Omental fat pad (tissue), 3 donors: ENCODE measurements at regions not wholly inside any gene's neighbourhood (a gene's known extent, or its start where the extent isn't known, plus 50 kb on each side); places are given as distances from the start of the nearest gene placed in this dataset.

Source experiments
- ATAC-seq: fragments of 150-250 bp; one replicate; pipeline ENCODE4 v1.9.1; 2016; ENCODE audit warnings: mild to moderate bottlenecking, moderate library complexity; ENCODE audit not compliant: low FRiP score
- DNase-seq: peaks from one replicate; pipeline ENCODE4 v3.0.0-alpha.2; 2019; ENCODE audit warnings: low spot score
- TF ChIP-seq, protein P1 (sequence below), 3 donors: fragments of 450-650 bp; IDR thresholded peaks; one replicate each; pipeline ENCODE4 v1.5.1; 2016 to 2017; ENCODE audit warnings: antibody characterized with exemption in 3 of 3, mild to moderate bottlenecking in 3 of 3, moderate library complexity in 2 of 3

DNA sequence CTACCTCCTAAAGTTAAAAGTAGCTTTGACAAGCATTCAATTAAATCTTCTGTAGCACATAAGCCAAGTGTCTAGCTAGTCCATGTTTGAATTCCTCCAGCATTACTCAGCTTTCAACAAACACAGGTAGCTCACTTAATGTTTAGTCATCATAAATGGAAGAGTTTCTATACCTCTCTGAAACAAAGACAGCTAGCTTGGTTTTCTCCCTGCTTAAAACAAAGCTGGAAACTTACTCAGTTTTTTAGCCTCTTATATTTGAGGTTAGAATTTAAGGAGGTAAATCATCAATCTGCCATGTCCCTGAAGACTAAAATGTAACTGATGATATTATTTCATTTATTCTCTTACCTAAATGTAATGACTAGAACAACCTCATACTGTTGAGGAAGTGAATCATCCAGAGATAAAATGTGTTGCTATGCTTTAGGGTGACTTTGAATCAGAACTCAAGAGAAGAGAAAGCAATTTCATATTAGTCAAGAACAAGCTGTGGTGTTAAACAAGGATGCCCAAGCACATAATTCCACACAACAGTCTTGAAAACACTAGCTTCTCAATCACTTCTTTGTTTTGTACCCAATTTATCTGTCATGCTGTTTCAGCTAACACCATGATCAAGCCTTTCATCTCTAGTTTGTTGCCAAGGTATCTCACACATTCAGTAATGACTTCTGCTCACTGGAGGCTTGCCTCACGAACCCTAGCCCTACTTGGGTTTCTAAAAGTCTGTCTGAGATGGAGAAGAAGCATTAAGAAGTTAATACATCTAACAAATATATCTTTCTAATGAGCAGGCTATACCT, 251.9 kb downstream of the EPM2A start:
- no peak for DNase-seq
- TF ChIP-seq, protein P1, sequence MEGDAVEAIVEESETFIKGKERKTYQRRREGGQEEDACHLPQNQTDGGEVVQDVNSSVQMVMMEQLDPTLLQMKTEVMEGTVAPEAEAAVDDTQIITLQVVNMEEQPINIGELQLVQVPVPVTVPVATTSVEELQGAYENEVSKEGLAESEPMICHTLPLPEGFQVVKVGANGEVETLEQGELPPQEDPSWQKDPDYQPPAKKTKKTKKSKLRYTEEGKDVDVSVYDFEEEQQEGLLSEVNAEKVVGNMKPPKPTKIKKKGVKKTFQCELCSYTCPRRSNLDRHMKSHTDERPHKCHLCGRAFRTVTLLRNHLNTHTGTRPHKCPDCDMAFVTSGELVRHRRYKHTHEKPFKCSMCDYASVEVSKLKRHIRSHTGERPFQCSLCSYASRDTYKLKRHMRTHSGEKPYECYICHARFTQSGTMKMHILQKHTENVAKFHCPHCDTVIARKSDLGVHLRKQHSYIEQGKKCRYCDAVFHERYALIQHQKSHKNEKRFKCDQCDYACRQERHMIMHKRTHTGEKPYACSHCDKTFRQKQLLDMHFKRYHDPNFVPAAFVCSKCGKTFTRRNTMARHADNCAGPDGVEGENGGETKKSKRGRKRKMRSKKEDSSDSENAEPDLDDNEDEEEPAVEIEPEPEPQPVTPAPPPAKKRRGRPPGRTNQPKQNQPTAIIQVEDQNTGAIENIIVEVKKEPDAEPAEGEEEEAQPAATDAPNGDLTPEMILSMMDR (IDR thresholded peaks at IDR 0.05), result no peak
- no peak for ATAC-seq

DNA sequence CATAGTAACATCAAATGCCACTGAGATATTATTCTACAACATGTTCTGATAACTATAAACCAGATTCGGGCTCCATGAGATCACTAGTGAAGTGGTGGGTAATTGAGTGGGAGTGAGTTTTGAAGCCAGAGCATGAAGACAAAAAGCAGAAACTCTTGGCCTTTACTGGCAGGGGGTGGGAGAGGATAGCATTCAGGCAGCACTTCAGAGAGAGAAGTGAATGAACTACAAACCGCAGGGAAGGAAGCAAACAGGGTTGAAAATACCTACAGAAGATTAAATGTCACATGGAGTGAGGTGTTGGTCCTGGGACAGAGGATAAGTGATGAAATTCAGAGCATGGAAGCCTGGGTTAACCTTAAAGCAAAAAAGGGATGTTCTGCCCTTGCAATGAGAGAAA, 250.0 kb downstream of the EPM2A start:
- no peak for DNase-seq
- TF ChIP-seq, protein P1 (IDR thresholded peaks at IDR 0.05), result no peak

DNA sequence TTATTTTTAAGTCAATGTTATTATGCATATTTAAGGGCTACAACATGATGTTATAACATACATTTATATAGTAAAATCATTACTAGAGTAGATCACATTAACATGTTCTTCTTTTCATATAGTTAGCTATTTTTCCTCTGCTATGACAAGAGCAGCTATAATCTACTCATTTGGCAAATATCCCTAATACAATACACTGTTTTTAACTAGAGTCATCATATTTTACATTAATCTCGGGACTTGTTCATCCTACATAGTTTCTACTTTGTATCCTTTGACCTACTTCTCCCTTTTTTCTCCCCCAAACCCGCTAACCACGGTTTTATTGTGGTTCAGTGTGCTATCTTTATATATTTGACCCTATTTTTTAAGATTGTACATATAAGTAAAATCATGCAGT, 249.0 kb downstream of the EPM2A start:
- no peak for DNase-seq
- no peak for ATAC-seq
- TF ChIP-seq, protein P1 (IDR thresholded peaks at IDR 0.05), result no peak

More for the DNA sequence above, 250.0 kb downstream of the EPM2A start:
- no peak for ATAC-seq

DNA sequence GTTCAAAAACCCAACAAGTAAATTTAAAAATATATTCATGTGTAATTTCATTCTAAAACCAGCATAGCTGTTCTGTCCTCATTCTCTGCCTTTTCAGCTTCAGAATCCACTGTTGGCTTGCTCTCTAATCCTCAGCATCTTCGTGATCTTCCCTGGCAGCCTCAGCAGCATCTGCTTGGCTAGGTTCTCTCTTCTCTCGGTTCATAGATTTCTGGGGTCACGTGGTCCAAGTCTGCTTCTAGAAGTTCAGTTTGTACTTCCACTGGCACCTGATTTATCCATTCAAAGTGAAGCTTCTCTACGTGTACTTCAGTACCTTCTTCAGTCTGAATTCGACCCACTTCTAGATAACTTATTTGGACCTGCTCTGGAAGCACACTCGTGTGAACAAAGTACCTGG, 245.7 kb downstream of the EPM2A start:
- ATAC-seq (no peak), DNase-seq (no peak)
- TF ChIP-seq, protein P1 (IDR thresholded peaks at IDR 0.05), result no peak

DNA sequence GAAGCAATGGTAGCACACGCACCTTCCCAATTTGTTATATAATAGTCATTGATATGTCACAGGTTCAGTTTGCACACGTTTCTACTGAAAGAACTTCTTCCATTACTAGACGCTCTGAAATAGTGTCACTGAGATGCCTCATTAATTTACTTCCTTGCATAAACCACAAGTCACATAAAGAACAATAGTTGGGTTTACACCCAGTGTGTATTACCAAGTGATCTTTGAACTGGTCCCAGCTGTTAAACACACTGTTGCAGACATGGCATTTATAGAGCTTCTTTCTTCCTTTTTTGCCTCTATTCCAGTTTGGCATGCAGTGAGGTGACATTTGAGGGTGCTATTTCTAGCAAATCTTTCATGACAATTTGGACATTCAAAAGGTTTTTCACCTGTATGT, 245.3 kb downstream of the EPM2A start:
- DNase-seq (no peak), ATAC-seq (no peak)
- TF ChIP-seq, protein P1 (IDR thresholded peaks at IDR 0.05), result no peak

DNA sequence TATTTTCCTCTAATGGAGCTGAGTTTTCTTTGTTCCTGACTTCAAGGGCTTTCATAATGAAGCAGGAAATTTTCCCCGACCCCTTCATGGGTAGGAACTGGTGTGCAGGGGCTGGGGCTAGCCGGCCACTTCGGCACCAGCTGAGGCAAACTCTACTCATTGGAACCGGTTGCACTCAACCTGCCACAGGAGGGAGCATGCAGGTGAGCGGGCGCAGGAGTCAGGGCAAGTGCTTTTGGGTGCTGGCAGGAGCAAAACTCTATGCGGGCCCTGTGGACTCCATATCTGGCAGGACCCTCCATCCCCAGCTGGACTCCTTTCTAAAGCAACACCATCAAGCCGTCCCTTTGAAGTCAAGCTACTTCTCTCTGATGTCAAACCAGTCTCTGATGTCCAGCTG, 244.2 kb downstream of the EPM2A start:
- no peak for ATAC-seq
- TF ChIP-seq, protein P1 (IDR thresholded peaks at IDR 0.05), result no peak
- no peak for DNase-seq

DNA sequence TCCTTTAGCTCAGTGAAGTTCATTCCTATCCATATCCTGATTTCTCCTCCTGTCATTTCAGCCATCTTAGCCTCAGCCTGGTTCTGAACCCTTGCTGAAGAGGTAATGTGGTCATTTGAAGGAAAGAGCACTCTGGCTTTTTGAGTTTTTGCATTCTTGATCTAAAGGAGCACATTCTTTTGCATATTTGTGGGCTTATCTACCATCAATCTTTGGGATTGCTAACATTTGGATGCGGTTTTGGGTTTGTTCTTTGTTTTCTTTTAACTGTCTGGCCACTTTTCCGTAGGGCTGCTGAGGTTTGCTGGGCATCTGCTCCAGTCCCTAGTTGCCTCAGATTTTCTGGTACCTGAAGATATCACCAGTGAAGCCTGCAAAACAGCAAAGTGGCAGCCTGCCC, 238.3 kb downstream of the EPM2A start:
- ATAC-seq, result no peak
- TF ChIP-seq, protein P1 (IDR thresholded peaks at IDR 0.05), result no peak
- no peak for DNase-seq
